ENCODE measurements at regions not wholly inside any gene's neighbourhood (a gene's known extent, or its start where the extent isn't known, plus 50 kb on each side); places are given as distances from the start of the nearest gene placed in this dataset.
A peak's percentile ranks its signal among the peaks of the same experiment; 100 is the strongest.

DNA sequence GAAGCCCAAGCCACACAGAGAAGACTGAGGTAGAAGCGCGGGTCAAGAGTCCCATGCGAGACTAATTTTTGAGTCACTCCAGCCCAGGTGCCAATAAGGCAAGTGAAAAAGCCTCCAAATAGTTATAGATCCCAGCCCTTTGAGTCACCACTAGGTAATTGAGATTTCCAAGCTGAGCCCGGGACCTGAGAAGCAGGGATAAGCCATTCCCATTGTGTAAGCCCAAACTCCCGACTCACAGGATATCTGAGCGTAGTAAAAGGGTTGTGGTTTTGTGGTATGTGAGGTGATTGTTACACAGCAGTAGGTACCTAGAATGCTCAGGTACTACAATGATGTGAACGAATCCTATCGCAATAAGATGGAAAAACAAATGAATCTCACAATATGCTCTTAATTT is 560.7 kb downstream of the DSC3 start:
- no peaks in the 10 kb centered on the region for H3K36me3 Mint-ChIP-seq
- DNase-seq (ENCODE audit: extremely low spot score, unreplicated experiment) = no peak
- no peaks in the 10 kb centered on the region for H3K27me3 Mint-ChIP-seq
- no peak overlapping the region for H3K27ac Mint-ChIP-seq
- TF ChIP-seq, protein P1, sequence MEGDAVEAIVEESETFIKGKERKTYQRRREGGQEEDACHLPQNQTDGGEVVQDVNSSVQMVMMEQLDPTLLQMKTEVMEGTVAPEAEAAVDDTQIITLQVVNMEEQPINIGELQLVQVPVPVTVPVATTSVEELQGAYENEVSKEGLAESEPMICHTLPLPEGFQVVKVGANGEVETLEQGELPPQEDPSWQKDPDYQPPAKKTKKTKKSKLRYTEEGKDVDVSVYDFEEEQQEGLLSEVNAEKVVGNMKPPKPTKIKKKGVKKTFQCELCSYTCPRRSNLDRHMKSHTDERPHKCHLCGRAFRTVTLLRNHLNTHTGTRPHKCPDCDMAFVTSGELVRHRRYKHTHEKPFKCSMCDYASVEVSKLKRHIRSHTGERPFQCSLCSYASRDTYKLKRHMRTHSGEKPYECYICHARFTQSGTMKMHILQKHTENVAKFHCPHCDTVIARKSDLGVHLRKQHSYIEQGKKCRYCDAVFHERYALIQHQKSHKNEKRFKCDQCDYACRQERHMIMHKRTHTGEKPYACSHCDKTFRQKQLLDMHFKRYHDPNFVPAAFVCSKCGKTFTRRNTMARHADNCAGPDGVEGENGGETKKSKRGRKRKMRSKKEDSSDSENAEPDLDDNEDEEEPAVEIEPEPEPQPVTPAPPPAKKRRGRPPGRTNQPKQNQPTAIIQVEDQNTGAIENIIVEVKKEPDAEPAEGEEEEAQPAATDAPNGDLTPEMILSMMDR (conservative IDR thresholded peaks at IDR 0.05) = no peak
- H3K9me3 Mint-ChIP-seq = no peaks in the 10 kb centered on the region
- H3K4me3 Mint-ChIP-seq = no peak overlapping the region
- no peaks in the 10 kb centered on the region for H3K4me1 Mint-ChIP-seq (ENCODE audit: unreplicated experiment)

DNA sequence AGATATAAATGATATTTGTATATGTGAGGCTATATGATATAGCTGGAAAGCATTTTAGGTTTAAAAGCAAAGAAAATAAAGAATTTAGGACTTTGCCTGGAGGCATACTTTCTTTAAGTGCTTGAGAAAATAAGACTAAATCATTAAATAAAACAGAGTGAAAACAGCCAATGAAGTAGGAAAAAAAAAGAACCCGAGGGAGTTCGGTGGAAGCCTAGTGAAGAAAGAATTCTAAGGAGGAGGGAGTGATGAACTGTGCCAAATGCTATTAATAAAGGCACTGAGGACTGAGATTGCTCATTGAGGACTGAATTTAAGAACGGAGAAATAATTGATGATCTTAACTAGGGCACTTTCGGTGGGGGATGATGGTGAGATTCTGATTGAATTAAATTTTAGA is 573.5 kb downstream of the DSC3 start:
- Mint-ChIP-seq H3K4me1 (ENCODE audit: unreplicated experiment) (no peaks in the 10 kb centered on the region), H3K36me3 (no peaks in the 10 kb centered on the region), H3K27me3 (no peaks in the 10 kb centered on the region), H3K9me3 (no peaks in the 10 kb centered on the region), H3K27ac (no peak overlapping the region), H3K4me3 (no peak overlapping the region)
- no peak for DNase-seq (ENCODE audit: extremely low spot score, unreplicated experiment)
- TF ChIP-seq, protein P1 (conservative IDR thresholded peaks at IDR 0.05) = no peak

- Mint-ChIP-seq H3K9me3 (no peaks in the 10 kb centered on the region), H3K36me3 (no peaks in the 10 kb centered on the region), H3K27ac (no peak overlapping the region), H3K4me3 (no peak overlapping the region), H3K4me1 (ENCODE audit: unreplicated experiment) (no peaks in the 10 kb centered on the region), H3K27me3 (no peaks in the 10 kb centered on the region)
- no peak for DNase-seq (ENCODE audit: extremely low spot score, unreplicated experiment)
- TF ChIP-seq, protein P1 (conservative IDR thresholded peaks at IDR 0.05) = no peak
Measured at GRCh38 chr18:30465096-30465495, 577.4 kb downstream of the DSC3 start.

- DNase-seq (ENCODE audit: extremely low spot score, unreplicated experiment) = no peak
- Mint-ChIP-seq H3K9me3 (no peaks in the 10 kb centered on the region), H3K27ac (no peak overlapping the region), H3K36me3 (no peaks in the 10 kb centered on the region), H3K4me1 (ENCODE audit: unreplicated experiment) (no peaks in the 10 kb centered on the region), H3K4me3 (no peak overlapping the region), H3K27me3 (no peaks in the 10 kb centered on the region)
- TF ChIP-seq, protein P1 (conservative IDR thresholded peaks at IDR 0.05) = peak; percentile 22
Measured at GRCh38 chr18:30457156-30457555, 585.4 kb downstream of the DSC3 start.

GRCh38 chr18:30455741-30456140 is 586.8 kb downstream of the DSC3 start:
- TF ChIP-seq, protein P1 (conservative IDR thresholded peaks at IDR 0.05) = no peak
- no peaks in the 10 kb centered on the region for H3K36me3 Mint-ChIP-seq
- H3K27me3 Mint-ChIP-seq = no peaks in the 10 kb centered on the region
- no peaks in the 10 kb centered on the region for H3K4me1 Mint-ChIP-seq (ENCODE audit: unreplicated experiment)
- H3K27ac Mint-ChIP-seq = no peak overlapping the region
- no peak for DNase-seq (ENCODE audit: extremely low spot score, unreplicated experiment)
- no peak overlapping the region for H3K4me3 Mint-ChIP-seq
- no peaks in the 10 kb centered on the region for H3K9me3 Mint-ChIP-seq

- no peak for DNase-seq (ENCODE audit: extremely low spot score, unreplicated experiment)
- no peaks in the 10 kb centered on the region for H3K36me3 Mint-ChIP-seq
- H3K4me3 Mint-ChIP-seq = no peak overlapping the region
- H3K9me3 Mint-ChIP-seq = no peaks in the 10 kb centered on the region
- H3K4me1 Mint-ChIP-seq (ENCODE audit: unreplicated experiment) = no peaks in the 10 kb centered on the region
- H3K27me3 Mint-ChIP-seq = no peaks in the 10 kb centered on the region
- no peak overlapping the region for H3K27ac Mint-ChIP-seq
- TF ChIP-seq, protein P1 (conservative IDR thresholded peaks at IDR 0.05) = no peak
Measured at GRCh38 chr18:30454920-30455319, 587.6 kb downstream of the DSC3 start.
